Stimulated activated CD8-positive, alpha-beta memory T cell treated with anti-CD3 and anti-CD28 coated beads, Interleukin-15, amount 100 ng/mL, for 48 hours (primary cell): ENCODE measurements at regions not wholly inside any gene's neighbourhood (a gene's known extent, or its start where the extent isn't known, plus 50 kb on each side); places are given as distances from the start of the nearest gene placed in this dataset.
"Not testable (repeated sequence)": the region's sequence is repeated elsewhere in the genome, so short reads cannot be mapped to it uniquely, and the experiment has no call there.

ENCODE experiments used
- DNase-seq, 2 donors: peaks; one replicate each; pipeline ENCODE4 v3.0.0-alpha.2; 2020; ENCODE audit warnings: low read depth in 2 of 2

- no peak for DNase-seq
These were observed 376.7 kb downstream of the GLRX3 start for GRCh38 chr10:130512936-130513335.

GRCh38 chr10:130513686-130514476 lies 377.7 kb downstream of the GLRX3 start:
- DNase-seq: no peak

GRCh38 chr10:130515670-130516069 lies 379.5 kb downstream of the GLRX3 start:
- DNase-seq: no peak

GRCh38 chr10:130516141-130516735 lies 380.0 kb downstream of the GLRX3 start:
- DNase-seq: no peak

- not testable (repeated sequence) for DNase-seq
These were observed 382.7 kb downstream of the GLRX3 start for GRCh38 chr10:130518921-130519320.

GRCh38 chr10:130519791-130520190 lies 383.6 kb downstream of the GLRX3 start:
- no peak for DNase-seq

- DNase-seq: no peak
These were observed 395.1 kb downstream of the GLRX3 start for GRCh38 chr10:130531312-130531711.

GRCh38 chr10:130541090-130541489 lies 404.9 kb downstream of the GLRX3 start:
- no peak for DNase-seq

- no peak for DNase-seq
These were observed 406.6 kb downstream of the GLRX3 start for GRCh38 chr10:130542761-130543160.

- no peak for DNase-seq
These were observed 407.6 kb downstream of the GLRX3 start for GRCh38 chr10:130543794-130544193.

GRCh38 chr10:130545122-130545521 lies 408.9 kb downstream of the GLRX3 start:
- DNase-seq: no peak

- no peak for DNase-seq
These were observed 409.5 kb downstream of the GLRX3 start for GRCh38 chr10:130545697-130546096.

- DNase-seq: no peak
These were observed 410.6 kb downstream of the GLRX3 start for GRCh38 chr10:130546841-130547240.

- DNase-seq: no peak
These were observed 411.2 kb downstream of the GLRX3 start for GRCh38 chr10:130547368-130547767.

- no peak for DNase-seq
These were observed 414.9 kb downstream of the GLRX3 start for GRCh38 chr10:130550952-130551674.

- no peak for DNase-seq
These were observed 415.5 kb downstream of the GLRX3 start for GRCh38 chr10:130551676-130552075.

GRCh38 chr10:130553826-130554225 lies 417.6 kb downstream of the GLRX3 start:
- no peak for DNase-seq

GRCh38 chr10:130554701-130555410 lies 418.7 kb downstream of the GLRX3 start:
- no peak for DNase-seq

- DNase-seq: no peak
These were observed 419.2 kb downstream of the GLRX3 start for GRCh38 chr10:130555411-130555750.

GRCh38 chr10:130557181-130557845 lies 421.1 kb downstream of the GLRX3 start:
- no peak for DNase-seq

GRCh38 chr10:130558746-130559546 lies 422.8 kb downstream of the GLRX3 start:
- DNase-seq: no peak
